NCI-H510A treated with DMSO at 0.1 percent for 48 hours (cell line): ENCODE measurements at regions not wholly inside any gene's neighbourhood (a gene's known extent, or its start where the extent isn't known, plus 50 kb on each side); places are given as distances from the start of the nearest gene placed in this dataset.
"Not testable (repeated sequence)": the region's sequence is repeated elsewhere in the genome, so short reads cannot be mapped to it uniquely, and the experiment has no call there.

Experiments
- DNase-seq: peaks from one replicate; lab custom pipeline; 2025; lab: John Stamatoyannopoulos, UW

DNA sequence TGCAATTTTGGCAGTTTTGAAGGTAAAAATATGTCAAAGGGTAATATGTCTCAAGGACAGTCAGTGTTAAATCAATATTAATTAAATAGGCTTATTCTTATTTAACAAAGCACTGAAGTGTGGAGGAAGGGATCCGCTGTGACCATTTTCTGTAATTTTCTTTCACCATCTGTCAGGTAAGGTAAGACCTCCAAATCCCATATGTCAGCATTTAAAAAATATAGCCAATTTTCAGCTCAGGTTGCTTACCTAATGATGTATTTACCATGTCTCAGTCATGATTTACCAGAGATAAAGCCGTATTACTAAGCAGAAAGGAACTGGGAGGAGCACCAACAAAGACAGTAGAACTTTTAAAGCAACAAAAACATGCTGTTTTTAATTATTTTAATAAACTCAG, 683.9 kb downstream of the CCSER2 start:
- no peak for DNase-seq

DNA sequence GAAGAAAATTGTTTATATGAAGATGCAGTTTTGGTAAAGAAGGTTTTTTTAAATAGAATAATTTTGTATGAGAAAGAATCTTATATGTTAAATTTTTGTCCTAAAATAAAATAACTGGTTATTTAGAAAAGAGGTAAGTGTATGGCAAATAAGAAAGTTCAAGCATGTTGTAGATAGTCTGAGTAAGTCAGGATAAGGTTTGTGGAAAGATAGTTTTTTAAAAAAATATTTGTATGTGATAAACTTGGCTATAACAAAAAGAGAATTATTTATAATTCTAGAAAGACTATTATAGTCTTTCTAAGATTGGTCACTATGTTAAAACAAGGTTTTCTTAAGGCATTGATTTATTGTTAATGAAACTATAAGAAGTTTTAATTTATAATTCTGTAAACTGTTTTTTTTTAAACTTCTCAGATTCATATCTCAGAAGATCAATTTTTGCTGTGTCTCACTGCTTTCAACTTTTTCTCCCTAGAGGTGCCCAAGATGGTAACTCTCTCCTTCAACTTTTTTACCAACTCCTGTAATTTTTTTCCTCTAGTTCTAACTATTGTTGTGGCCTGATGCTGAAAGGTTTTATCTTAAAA, 698.6 kb downstream of the CCSER2 start:
- no peak for DNase-seq

DNA sequence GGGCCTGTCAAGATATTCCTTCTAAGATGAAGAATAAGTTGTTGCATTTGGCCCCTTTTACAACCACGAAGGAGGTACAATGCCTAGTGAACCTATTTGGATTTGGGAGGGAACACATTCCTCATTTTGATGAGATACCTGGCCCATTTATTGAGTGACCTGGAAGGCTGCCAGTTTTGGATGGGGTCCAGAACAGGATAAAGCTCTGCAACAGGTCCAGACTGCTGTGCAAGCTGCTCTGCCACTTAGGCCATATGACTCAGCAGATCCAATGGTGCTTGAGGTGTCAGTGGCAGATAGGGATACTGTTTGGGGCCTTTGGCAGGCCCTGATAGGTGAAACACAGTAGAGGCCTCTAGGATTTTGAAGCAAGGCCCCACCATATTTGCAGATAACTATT, 704.6 kb downstream of the CCSER2 start:
- no peak for DNase-seq

DNA sequence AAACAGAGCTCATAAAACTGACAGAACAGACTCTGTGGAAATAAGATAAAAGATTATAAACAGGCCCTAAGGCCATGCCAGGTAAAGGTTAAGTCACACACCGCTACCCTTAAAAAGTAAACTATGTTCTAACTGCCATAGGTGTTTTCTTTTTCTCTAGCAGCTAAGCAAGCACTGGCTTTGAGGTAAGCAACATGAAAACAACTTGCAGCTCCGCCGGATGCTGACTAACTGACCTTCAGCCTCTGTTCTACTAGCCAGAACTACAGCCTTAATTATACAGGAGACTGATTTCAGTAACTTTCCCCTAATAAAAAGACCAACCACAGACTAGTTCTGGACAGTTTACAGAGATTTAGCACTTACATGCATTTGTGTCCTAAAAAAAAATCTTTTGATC, 708.3 kb downstream of the CCSER2 start:
- DNase-seq: no peak

DNA sequence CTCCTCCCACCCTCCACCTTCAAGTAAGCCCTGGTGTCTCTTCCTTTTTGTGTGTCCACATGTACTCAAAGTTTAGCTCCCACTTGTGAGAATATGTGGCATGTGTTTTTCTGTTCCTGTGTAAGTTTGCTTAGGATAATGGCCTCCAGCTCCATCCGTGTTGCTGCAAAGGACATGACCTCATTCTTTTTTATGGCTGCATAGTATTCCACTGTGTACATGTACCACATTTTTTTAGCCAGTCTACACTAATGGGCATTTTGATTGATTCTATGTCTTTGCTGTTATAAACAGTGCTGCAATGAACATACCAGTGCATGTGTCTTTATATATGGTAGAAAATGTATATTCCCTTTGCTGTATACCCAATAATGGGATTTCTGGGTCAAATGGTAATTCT, 710.9 kb downstream of the CCSER2 start:
- no peak for DNase-seq

DNA sequence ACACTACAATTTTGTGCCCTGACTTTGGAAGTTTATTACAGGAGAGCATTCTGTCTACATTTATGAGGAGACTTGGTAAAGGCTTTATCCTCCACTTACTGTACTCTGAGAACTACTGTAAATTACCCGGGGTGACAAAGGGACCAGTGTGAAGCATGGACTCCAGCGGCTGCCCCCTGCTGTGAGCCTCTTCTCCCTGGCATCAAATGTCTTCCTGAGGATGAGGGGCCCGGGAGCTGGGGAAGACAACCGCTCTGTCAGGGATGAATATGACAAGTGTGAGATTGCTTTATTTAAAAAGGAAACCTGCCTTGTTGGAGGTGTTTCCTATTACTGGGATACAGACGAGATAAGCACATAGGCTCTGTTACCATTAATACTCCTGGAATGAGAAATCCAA, 714.8 kb downstream of the CCSER2 start:
- peak; percentile 47 for DNase-seq

DNA sequence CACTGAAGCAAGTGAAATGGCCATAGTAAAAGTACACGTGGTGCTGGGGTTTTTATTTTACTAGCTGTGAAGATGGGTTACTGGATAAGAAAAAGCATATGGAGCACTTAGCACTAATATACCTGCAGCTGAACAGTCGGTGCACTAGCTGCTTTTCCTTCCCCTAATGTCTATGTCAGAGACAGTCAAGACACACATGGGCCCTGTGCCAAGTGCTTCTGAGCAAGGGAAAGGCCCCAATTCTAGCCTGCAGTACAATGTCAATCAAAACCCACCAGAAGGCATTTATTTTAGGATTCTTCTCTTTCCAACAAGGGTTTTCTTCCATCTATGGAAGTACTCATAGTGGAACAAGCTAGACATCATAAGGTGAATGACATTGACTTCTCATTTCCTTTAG, 716.7 kb downstream of the CCSER2 start:
- DNase-seq: no peak

DNA sequence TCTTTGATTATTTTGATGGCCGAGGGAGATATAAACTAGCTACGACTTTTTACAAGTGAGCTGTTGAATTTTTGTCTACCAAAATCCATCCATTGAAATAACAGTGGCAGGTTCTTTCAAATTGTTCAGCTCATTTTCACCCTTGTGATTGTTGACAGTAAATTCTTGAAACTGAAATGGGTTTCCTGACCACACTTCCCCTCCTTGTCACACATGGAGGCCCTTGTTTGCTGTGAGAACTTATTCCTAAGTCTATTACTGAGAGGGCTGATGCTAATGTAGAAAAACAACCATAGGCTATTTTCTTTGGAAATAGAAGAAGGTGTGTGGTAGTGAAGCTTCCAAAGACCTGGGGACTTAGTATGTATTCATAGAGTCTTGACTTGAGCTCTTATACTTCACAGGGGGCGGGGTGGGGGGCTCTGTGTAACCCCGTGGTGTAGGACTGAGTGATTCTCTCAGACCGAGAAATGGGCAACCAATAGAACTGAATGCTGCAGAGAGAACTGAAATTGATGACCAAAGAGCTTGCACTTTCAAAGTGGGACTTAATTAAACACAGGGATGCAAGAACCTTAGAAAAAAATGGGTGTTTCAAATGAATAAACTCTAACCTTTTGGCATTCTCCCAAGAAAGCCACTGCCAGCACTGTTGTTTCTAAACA, 718.9 kb downstream of the CCSER2 start:
- DNase-seq: no peak

DNA sequence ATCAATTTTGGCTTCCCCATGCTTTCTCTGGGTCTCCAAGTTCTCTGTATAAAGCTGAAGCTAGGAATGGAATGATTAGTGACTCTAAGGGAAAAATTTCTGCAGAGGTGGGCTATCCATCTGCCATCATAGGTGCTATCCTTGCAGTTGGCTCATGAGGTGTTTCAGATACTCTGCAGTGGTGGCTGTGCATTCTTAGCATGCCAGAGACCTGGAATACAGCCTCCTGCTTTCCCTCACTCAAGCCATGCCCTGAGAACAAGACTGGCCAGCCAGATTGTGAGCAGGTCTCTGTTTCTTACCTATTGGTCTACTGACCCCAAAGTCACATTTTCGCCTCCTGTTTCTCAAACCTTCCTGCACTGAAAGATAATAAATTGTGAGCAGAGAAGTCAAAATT, 719.6 kb downstream of the CCSER2 start:
- no peak for DNase-seq

DNA sequence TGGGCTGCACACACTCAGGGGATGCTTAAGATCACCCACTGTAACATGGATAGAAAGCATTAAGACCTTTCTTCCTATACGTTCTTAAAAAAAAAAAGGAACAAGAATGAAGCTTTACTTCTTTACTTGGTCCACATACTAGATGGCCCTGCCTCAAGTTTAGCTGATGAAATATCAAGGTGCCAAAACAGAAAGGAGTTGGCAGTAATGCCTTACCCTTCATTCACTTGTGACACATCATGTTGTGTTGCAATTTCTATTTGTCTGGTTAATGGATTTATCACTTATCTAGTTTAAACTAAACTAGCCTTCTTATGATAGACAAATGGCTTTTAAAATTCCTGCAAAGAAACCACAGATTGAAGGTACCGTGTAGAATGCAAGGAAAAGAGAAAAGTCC, 720.3 kb downstream of the CCSER2 start:
- DNase-seq: no peak

DNA sequence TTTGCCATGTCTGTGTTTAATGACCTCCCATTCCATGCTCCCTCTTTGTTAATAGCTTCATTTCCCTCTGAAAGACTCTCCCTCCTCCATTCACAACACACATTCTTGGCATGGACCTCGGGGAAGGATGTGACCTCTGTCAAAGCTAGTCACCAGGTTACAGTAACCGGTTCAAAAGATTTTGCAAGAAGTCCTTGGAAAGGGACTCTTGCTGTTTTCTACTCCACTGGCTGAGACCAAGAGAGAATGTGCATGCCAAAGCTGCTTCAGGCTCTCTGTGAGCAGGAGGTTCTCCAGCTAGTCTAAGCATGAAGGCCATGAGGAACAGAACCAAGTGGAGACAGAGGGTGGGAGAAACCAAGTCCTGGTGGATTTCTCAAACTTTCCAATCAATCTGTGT, 732.6 kb downstream of the CCSER2 start:
- no peak for DNase-seq

DNA sequence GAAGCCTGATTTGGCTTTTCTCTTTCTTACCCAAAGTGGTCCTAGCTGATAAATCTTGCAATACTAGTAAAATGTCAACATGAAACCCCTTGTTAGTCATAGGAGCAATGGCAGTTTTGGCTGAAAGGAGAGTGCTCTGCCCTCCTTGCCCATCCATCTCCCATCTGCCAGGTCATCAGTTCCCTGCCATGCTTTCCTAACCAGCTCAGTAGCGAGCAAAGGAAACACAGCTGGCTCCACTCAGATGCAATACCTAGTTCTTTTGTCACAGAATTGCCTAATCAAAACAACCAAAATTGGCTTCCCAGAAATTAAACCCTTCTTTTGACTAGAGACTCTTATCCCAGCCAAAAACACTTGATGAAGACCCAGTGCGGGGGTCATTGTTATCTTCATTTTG, 733.0 kb downstream of the CCSER2 start:
- DNase-seq: no peak

DNA sequence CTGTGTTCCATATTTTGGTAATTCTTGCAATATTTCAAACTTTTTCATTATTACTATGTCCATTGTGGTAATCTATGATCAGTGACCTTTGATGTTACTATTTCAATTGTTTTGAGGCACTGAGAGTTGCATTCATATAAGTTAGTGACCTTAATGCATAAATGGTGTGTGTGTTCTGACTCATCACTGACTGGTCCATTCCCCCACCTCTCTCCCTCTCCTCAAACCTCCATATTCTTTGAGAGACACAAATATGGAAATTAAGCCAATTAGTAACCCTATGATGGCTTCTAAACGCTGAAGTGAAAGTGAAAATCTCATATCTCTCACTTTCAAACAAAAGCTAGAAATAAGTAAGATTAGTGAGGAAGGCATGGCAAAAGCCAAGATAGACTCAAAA, 739.6 kb downstream of the CCSER2 start:
- DNase-seq: no peak

DNA sequence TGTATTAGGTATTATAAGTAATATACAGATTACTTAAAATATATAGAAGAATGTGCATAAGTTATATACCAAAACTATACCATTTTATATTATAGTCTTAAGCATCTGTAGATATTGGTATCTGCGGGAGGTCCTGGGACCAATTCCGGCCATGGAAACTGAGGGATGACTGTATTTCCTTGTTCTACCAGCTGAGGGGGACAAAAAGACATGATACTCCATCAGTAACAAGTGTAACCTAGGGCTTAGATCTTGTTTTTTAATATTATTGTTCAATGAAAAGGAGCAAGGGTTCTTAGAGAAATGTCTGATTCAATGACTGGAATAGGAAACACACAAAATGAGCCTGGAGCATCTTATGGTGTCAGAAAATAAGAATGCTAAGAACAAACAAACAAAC, 752.5 kb downstream of the CCSER2 start:
- no peak for DNase-seq

DNA sequence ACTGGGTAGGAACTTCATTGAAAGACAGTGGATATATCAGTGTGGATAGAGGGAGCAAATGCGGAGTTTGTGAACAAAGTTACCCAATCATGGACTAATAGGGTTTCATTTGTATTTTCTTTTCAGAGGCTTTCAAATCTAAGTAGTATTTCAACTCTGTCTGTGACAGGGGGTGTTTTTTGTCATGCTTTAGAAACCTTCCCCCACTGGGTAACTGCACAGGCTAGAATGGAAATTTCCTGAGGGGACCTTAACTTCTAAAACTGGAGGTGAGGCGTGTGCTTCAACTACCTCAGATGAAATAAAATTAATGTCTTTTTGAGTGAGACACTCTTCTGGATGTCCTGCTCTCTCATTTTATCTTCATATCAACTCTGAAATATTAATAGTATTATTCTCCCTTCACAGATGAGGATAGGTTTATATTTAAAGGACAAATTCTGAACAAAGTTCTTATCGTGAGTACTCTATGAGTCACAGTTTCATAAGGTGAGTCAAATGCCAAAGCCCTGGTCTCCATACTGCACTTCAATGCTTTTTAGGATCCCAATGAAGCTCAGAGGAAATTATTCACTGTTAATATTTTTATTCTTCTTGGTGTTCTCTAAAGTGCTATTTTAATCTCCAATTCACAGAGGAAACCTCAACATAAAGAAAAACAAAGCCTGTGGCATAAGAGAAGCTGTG, 770.6 kb downstream of the CCSER2 start:
- DNase-seq: no peak

DNA sequence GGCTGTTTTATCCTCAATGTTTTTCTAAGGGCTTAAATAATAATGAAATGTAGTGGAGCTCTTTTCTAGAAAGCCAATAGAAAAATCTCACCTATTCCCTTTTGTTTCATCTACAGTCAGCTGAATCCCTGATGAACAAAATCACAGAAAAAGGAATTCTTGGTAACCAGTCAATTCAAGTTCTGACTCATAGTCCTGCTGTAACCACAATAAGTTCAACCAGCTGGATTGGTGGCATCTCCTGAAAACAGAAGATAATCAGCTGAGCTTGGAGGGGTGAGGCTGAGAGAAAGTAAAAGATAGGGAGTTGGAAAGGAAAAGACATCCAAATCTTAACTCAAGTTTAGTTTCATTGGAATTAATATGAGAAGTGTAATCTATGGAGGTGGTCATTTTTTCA, 772.1 kb downstream of the CCSER2 start:
- no peak for DNase-seq

DNA sequence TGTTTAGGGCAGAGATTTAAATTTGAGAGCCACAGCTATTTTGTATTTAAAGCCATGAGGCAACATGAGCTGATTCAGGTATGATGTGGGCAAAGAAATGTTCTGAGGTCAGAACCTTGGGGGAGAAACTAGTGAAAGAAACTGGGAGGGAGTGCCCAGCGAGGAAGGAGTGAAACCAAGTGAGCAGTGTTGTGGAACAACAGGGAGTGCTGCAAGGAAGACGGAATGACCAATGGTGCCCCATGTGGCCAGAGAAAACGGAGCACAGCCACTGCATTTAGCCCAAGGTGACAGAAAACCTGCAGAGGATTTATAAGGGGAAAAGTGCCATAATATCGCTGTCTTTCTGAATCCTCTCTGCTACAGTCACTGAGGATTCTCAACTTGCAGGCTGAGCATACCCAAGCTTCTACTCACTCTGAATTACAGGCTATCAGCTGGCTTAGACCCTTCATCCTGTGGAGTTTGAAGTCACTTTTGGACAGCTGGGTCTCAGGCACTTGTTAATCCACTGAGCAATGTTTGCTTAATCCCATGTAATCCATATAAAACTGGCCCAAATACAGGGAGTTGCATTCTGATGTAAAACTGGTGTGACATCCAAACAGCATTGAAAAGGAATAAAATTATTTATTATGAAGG, 777.3 kb downstream of the CCSER2 start:
- DNase-seq: no peak

DNA sequence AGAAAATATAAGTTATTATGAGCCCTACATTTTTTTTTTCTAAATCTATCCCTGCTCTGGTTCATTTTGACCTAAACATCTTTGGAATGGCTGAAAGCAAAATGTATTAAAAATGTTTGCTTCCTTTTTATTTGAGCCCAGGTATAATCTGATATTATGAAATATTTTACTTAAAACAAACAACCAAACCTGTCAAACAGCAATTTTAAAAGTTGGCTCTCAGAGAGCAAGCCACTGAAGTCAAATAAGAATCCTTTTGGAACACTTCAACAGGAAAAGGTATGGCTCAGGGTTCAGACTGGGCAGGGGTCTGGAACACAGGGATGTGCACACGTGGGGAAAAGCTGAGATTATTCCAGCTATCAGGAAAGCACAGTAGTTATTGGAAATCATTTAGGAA, 782.9 kb downstream of the CCSER2 start:
- DNase-seq: no peak

DNA sequence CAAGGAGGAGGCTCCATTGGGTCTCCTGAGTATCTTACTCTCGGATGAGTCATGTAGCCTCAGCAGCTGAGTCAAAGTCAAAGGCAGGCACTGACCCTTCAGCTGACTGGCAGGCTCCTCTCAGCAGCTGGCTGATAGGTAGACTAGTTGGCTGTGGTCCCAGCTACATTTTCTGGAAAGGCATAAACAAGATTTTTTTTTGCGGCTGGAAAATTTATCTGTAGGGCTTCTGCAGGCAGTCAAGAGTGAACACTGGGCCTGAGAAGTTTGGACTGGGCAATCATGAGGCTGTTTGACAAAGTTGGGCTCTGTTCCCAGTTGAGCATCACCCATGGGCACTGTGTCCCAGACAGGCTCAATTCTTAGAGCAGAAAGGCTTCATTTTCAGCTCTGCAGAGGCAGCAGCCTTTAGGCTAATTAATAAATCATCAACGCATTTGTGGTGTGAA, 796.2 kb downstream of the CCSER2 start:
- no peak for DNase-seq

DNA sequence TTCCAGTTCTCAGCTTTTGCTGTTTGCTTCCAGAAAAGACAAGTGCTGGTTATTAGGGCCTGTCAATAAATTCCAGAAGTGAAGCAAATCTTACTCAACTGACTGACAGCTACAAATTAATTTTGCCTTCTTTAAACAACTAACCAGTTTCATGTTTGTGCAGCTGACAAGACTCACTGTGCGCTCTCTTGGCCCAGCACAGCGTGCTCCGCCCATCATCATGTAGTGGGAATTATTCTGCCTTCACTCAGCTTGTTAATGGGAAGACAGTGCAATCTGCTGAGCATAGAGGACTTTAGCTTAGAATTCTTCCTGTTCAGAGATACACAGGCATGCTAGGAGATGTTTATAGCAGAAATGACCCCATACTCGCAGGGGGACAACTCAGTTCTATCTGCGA, 808.9 kb downstream of the CCSER2 start:
- DNase-seq: no peak

DNA sequence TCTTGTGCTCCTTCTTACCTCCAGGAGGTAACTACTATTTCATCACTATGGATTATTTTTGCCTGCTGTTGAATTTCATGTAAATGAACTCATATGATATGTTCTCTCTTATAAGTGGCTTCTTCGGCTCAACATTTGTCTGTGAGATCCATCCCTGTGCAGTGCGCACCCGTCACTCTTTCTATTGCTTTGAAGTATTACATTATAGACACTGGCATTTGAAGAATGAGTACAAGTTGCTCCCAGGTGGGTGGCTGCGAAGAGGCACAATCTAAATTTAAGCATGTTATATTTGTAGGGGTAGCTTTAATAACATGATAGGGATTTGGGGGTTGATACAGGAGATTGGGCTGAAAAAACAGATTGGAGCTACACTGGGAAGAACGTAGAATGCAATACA, 809.7 kb downstream of the CCSER2 start:
- DNase-seq: no peak

DNA sequence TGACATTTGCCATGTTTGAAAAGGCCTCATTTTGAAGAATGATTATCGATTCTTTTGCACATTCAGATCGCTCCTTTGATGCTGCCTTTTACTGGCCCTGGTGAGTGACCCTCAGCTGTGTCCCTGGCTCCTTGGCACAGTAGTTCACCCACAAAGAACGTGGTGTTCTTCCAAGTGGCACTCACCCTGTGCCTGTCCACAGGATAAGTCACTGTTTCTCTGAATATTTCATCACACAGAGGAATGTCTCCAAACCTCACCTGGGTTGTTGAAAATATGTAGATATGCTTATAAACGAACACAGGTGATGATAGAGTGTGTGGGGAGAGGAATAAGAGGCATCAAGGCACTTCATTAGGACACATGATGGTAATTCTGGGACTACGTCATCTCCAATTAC, 810.7 kb downstream of the CCSER2 start:
- no peak for DNase-seq

DNA sequence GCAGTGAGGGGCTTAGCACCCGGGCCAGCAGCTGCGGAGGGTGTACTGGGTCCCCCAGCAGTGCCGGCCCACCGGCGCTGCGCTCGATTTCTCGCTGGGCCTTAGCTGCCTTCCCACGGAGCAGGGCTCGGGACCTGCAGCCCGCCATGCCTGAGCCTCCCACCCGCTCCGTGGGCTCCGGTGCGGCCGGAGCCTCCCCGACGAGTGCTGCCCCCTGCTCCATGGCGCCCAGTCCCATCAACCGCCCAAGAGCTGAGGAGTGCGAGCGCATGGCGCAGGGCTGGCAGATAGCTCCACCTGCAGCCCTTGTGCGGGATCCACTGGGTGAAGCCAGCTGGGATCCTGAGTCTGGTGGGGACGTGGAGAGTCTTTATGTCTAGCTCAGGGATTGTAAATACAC, 813.1 kb downstream of the CCSER2 start:
- not testable (repeated sequence) for DNase-seq
